ENCODE measurements at regions not wholly inside any gene's neighbourhood (a gene's known extent, or its start where the extent isn't known, plus 50 kb on each side); places are given as distances from the start of the nearest gene placed in this dataset.

- H3K9me1 ChIP-seq (ENCODE audit: control insufficient read depth, insufficient read depth, low read length) = no peaks in the 10 kb centered on the region
- BruUV-seq (replicated peaks) = no TSS peak
- in situ Hi-C loops (cut with MboI) (no loop called here), intact Hi-C loops (cut with micrococcal nuclease) (no loop called here)
- H2AFZ ChIP-seq (ENCODE audit: low read depth, low read length) = no peak overlapping the region
- no peak overlapping the region for H3K27ac ChIP-seq (ENCODE audit: extremely low read depth, low read depth, low read length)
- no peaks in the 10 kb centered on the region for H3K9me3 ChIP-seq (replicated peaks; ENCODE audit: control insufficient read depth, insufficient read depth, low read depth, low read length)
- H3K36me3 ChIP-seq (ENCODE audit: control insufficient read depth, insufficient read depth, low read length) = no peaks in the 10 kb centered on the region
- no peaks in the 10 kb centered on the region for H3K79me2 ChIP-seq (ENCODE audit: control insufficient read depth, insufficient read depth, low read length)
- no peak for ATAC-seq
- no peak overlapping the region for H3K4me2 ChIP-seq (ENCODE audit: insufficient read depth, low read length)
- H3K27me3 ChIP-seq (ENCODE audit: control insufficient read depth in 2 of 2, insufficient read depth in 2 of 2, low read length in 2 of 2) = no peaks in the 10 kb centered on the region
- no peak overlapping the region for H3K9ac ChIP-seq (ENCODE audit: insufficient read depth in 1 of 2, low read depth in 2 of 2, low read length in 2 of 2)
- no peak overlapping the region for H3K4me3 ChIP-seq
- H4K20me1 ChIP-seq (replicated peaks; ENCODE audit: control insufficient read depth, insufficient read depth, low read length) = no peaks in the 10 kb centered on the region
- no peak for TF ChIP-seq CSDE1 (IDR thresholded peaks at IDR 0.05)
- TF ChIP-seq FOXK1 (CRISPR knock-in tag; IDR thresholded peaks at IDR 0.05; ENCODE audit: borderline replicate concordance) = no peak
- TF ChIP-seq CCAR2 (IDR thresholded peaks at IDR 0.05; ENCODE audit: low read depth, low read length) = no peak
- no peak for TF ChIP-seq DACH1 (IDR thresholded peaks at IDR 0.05; ENCODE audit: partially characterized antibody)
- no peak for TF ChIP-seq ZFX (CRISPR knock-in tag; IDR thresholded peaks at IDR 0.05)
- no peak for TF ChIP-seq ZKSCAN3 (CRISPR knock-in tag; IDR thresholded peaks at IDR 0.05)
- no peak for TF ChIP-seq CBFB (CRISPR knock-in tag; IDR thresholded peaks at IDR 0.05)
- no peak for TF ChIP-seq GTF2F1 (IDR thresholded peaks at IDR 0.05; ENCODE audit: low read depth, low read length)
- TF ChIP-seq PRMT5 (CRISPR knock-in tag; IDR thresholded peaks at IDR 0.05) = no peak
- TF ChIP-seq TAF7 (tag; IDR thresholded peaks at IDR 0.05) = no peak
- no peak for TF ChIP-seq COPS2 (conservative IDR thresholded peaks at IDR 0.05)
- TF ChIP-seq SMAD1 (IDR thresholded peaks at IDR 0.05; ENCODE audit: low read depth, low read length, partially characterized antibody) = no peak
- no peak for TF ChIP-seq ARHGAP35 (IDR thresholded peaks at IDR 0.05; ENCODE audit: partially characterized antibody)
- TF ChIP-seq KLF16 (IDR thresholded peaks at IDR 0.05) = no peak
- TF ChIP-seq KLF6 (CRISPR knock-in tag; IDR thresholded peaks at IDR 0.05; ENCODE audit: borderline replicate concordance) = no peak
- TF ChIP-seq LCOR (CRISPR knock-in tag; IDR thresholded peaks at IDR 0.05) = no peak
- TF ChIP-seq TEAD4 (IDR thresholded peaks at IDR 0.05; ENCODE audit: low read length) = no peak
- TF ChIP-seq TEAD4 (CRISPR knock-in tag; IDR thresholded peaks at IDR 0.05; ENCODE audit: borderline replicate concordance) = no peak
- no peak for FAIRE-seq
- CTCF ChIA-PET (ENCODE audit: low intra/inter-chr PET ratio) = no interaction called here
- H3K4me1 ChIP-seq (replicated peaks in 1 of 2; ENCODE audit: control insufficient read depth in 2 of 2, insufficient read depth in 2 of 2, low read length in 2 of 2) = no peaks in the 10 kb centered on the region
- POLR2A ChIA-PET = no interaction called here
- DNase-seq (ENCODE audit: extremely low read depth in 1 of 4, low spot score in 3 of 4) = no peak
Observed at GRCh38 chr4:13313856-13314255, 170.3 kb downstream of the RAB28 start.

Measured in K562 (cell line).